Neuronal stem cell (in vitro differentiated cells): ENCODE measurements at regions not wholly inside any gene's neighbourhood (a gene's known extent, or its start where the extent isn't known, plus 50 kb on each side); places are given as distances from the start of the nearest gene placed in this dataset.

Experiments used
- DNase-seq: peaks from one replicate; pipeline ENCODE4 v3.0.0-alpha.2; 2013; ENCODE audit warnings: low spot score
- H2AFZ ChIP-seq: one replicate; pipeline ENCODE4 v1.6.1; 2013; ENCODE audit warnings: mild to moderate bottlenecking, low read length, inconsistent platforms
- H2AK5ac ChIP-seq: 2 replicates; pipeline ENCODE4 v1.6.1; 2013; ENCODE audit warnings: low read depth, mild to moderate bottlenecking, inconsistent platforms, low read length, moderate library complexity, mixed read lengths
- H2BK120ac ChIP-seq: 2 replicates; pipeline ENCODE4 v1.6.1; 2013; ENCODE audit warnings: low read depth, mild to moderate bottlenecking, inconsistent platforms, low read length, moderate library complexity, mixed read lengths
- H2BK12ac ChIP-seq: one replicate; pipeline ENCODE4 v1.6.1; 2013; ENCODE audit warnings: low read length, inconsistent platforms
- H2BK15ac ChIP-seq: 2 replicates; pipeline ENCODE4 v1.6.1; 2013; ENCODE audit warnings: mild to moderate bottlenecking, low read length, inconsistent platforms, mixed read lengths
- H2BK5ac ChIP-seq: one replicate; pipeline ENCODE4 v1.6.1; 2013; ENCODE audit warnings: inconsistent platforms, mild to moderate bottlenecking, low read length, moderate library complexity
- H3K14ac ChIP-seq: one replicate; pipeline ENCODE4 v1.6.1; 2013; ENCODE audit warnings: low read length, inconsistent platforms
- H3K18ac ChIP-seq: 2 replicates; pipeline ENCODE4 v1.6.1; 2013; ENCODE audit warnings: low read length, inconsistent platforms
- H3K23ac ChIP-seq: 2 replicates; pipeline ENCODE4 v1.6.1; 2013; ENCODE audit warnings: low read depth, mild to moderate bottlenecking, mixed read lengths, low read length, inconsistent platforms; ENCODE audit not compliant: poor library complexity
- H3K27ac ChIP-seq: replicated peaks from 3 replicates; pipeline ENCODE4 v1.5.1; 2013; ENCODE audit warnings: low read length, inconsistent platforms
- H3K27me3 ChIP-seq, 3 experiments: 2 replicates each; pipeline ENCODE4 v1.6.1; 2013; ENCODE audit warnings: low read length in 3 of 3, mild to moderate bottlenecking in 2 of 3, inconsistent platforms in 1 of 3, low read depth in 1 of 3, mixed read lengths in 1 of 3, moderate library complexity in 1 of 3; ENCODE audit not compliant: control insufficient read depth in 3 of 3, insufficient read depth in 3 of 3
- H3K36me3 ChIP-seq, 2 donors: replicated peaks in 1 of 2; 2 replicates each; pipeline ENCODE4 v1.6.1; 2013; ENCODE audit warnings: low read length in 2 of 2; ENCODE audit not compliant: control insufficient read depth in 2 of 2, insufficient read depth in 2 of 2
- H3K4ac ChIP-seq: 2 replicates; pipeline ENCODE4 v1.6.1; 2013; ENCODE audit warnings: inconsistent platforms, mild to moderate bottlenecking, low read length, moderate library complexity
- H3K4me1 ChIP-seq, 2 donors: 1 replicate in 1 of 2; 2 replicates in 1 of 2; pipeline ENCODE4 v1.6.1; 2013; ENCODE audit warnings: low read length in 2 of 2, low read depth in 1 of 2; ENCODE audit not compliant: control insufficient read depth in 2 of 2, insufficient read depth in 1 of 2
- H3K4me2 ChIP-seq: one replicate; pipeline ENCODE4 v1.6.1; 2013; ENCODE audit warnings: mild to moderate bottlenecking, low read length, inconsistent platforms; ENCODE audit not compliant: insufficient read depth, poor library complexity, severe bottlenecking
- H3K4me3 ChIP-seq, 2 donors: 2 replicates each; pipeline ENCODE4 v1.5.1; 2013; ENCODE audit warnings: low read length in 2 of 2, mild to moderate bottlenecking in 2 of 2, inconsistent platforms in 1 of 2, moderate library complexity in 1 of 2
- H3K79me1 ChIP-seq: one replicate; pipeline ENCODE4 v1.6.1; 2013; ENCODE audit warnings: low read depth, mild to moderate bottlenecking, inconsistent platforms, low read length, moderate library complexity
- H3K9ac ChIP-seq: one replicate; pipeline ENCODE4 v1.6.1; 2013; ENCODE audit warnings: mild to moderate bottlenecking, low read depth, low read length, inconsistent platforms; ENCODE audit not compliant: poor library complexity
- H3K9me3 ChIP-seq, 2 donors: replicated peaks in 1 of 2; 2 replicates each; pipeline versions ENCODE3 to v1.6.1; 2013; ENCODE audit warnings: low read length in 2 of 2, mild to moderate bottlenecking in 2 of 2, inconsistent platforms in 1 of 2, low read depth in 1 of 2, mixed read lengths in 1 of 2, moderate library complexity in 1 of 2; ENCODE audit not compliant: control insufficient read depth in 2 of 2, insufficient read depth in 1 of 2
- H4K8ac ChIP-seq: one replicate; pipeline ENCODE4 v1.6.1; 2013; ENCODE audit warnings: low read depth, mild to moderate bottlenecking, inconsistent platforms, low read length, moderate library complexity
- H4K91ac ChIP-seq: one replicate; pipeline ENCODE4 v1.6.1; 2013; ENCODE audit warnings: low read length, low read depth, mild to moderate bottlenecking, inconsistent platforms; ENCODE audit not compliant: poor library complexity
- WGBS, 2 donors: extraction: QIAGEN DNeasy Blood & Tissue Kit; methylation state at CpG; one replicate each; pipeline ENCODE4 v1.1.7; 2013; ENCODE audit warnings: missing lambda C conversion rate in 2 of 2, mixed read lengths in 1 of 2; ENCODE audit not compliant: insufficient read length in 2 of 2, insufficient replicate concordance in 1 of 2; ENCODE audit errors: extremely low coverage in 2 of 2; 5-methylcytosine and 5-hydroxymethylcytosine counted together

DNA sequence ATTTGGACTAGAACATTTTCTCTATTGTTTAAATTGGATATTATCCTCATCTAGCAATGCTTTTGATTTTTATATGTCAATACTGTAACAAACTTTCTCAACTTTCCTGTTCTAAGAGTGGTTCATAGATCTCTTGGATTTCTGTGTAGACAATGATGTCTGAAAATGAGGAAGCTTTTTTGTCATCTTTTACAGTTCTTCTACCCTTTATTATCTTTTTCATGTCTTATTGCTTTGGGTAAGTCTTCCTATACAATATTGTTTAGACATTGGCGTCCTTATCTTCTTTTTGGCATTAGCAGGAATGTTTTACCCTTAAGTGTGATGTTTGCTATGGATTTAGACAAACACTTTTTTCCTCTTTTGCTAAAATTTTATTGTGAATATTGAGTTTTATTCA is 91.5 kb upstream of the MTHFD1L start:
- H3K23ac ChIP-seq, result no peak overlapping the region
- H4K8ac ChIP-seq, result no peak overlapping the region
- no peak overlapping the region for H3K4ac ChIP-seq
- no peak overlapping the region for H2BK120ac ChIP-seq
- H3K27me3 ChIP-seq, result no peaks in the 10 kb centered on the region
- no peak overlapping the region for H3K18ac ChIP-seq
- H4K91ac ChIP-seq, result no peak overlapping the region
- H3K79me1 ChIP-seq, result peaks cover 5% of the 10 kb centered on the region
- H2BK15ac ChIP-seq, result no peak overlapping the region
- H3K4me2 ChIP-seq, result no peak overlapping the region
- H3K4me3 ChIP-seq, result no peak overlapping the region
- H2AFZ ChIP-seq, result no peak overlapping the region
- DNase-seq, result no peak
- peaks cover 2 to 40% of the 10 kb centered on the region in 2 donors for H3K9me3 ChIP-seq
- no CpG with 5 or more reads among the region's 1 CpG for WGBS, 2 donors
- peaks cover 7 to 76% of the 10 kb centered on the region in 2 donors for H3K36me3 ChIP-seq
- no peak overlapping the region for H3K9ac ChIP-seq
- no peak overlapping the region for H2AK5ac ChIP-seq
- no peak overlapping the region for H3K14ac ChIP-seq
- no peak overlapping the region for H3K27ac ChIP-seq
- no peak overlapping the region for H2BK5ac ChIP-seq
- H3K4me1 ChIP-seq, result peaks cover 9 to 11% of the 10 kb centered on the region in 2 donors
- no peak overlapping the region for H2BK12ac ChIP-seq

DNA sequence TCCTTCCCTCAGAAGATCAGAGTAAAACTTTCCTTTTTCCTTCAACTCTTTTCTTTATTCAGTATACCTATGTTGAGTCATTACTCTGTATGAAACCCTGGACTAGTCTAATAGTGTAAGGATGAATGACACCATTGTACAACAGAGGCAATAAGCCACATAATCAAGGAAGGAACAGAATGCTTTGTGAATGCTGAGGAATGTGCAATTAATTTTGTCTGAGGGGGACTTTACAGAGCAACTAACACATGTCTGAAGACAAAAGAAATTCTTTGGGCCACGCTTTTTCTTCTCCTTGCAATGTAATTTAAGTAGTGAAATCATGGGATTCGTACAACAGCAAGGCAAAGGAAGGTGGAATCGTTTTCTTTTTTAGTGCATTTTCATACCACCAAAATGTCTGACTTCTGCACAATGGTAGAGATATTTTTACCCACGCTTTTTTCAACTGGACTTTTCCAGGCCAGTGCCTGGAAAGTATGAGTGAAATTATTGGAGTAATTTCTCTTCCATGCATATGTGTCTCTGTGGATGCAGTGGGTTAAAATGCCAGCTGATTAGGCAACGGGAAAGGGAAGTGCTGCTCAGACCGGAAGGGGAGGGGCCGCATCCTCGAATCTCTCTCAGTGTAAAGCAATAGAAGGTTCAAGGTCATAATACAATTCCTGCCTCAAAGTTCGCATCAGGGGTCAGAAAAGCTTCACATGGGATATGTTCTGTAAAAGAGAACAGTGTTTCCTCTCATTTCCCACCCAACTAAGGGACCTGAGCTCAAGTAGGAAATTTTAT is 89.9 kb upstream of the MTHFD1L start:
- no peak overlapping the region for H3K23ac ChIP-seq
- H3K27me3 ChIP-seq, result no peaks in the 10 kb centered on the region
- peaks cover 5% of the 10 kb centered on the region for H3K79me1 ChIP-seq
- no peak overlapping the region for H2BK15ac ChIP-seq
- H3K4ac ChIP-seq, result no peak overlapping the region
- peak overlapping the region; percentile 85 for H3K27ac ChIP-seq
- peak; percentile 63 for DNase-seq
- H3K4me2 ChIP-seq, result peak overlapping the region; percentile 35
- peaks cover 9 to 11% of the 10 kb centered on the region in 2 donors for H3K4me1 ChIP-seq
- H3K4me3 ChIP-seq, result no peak overlapping the region
- H3K18ac ChIP-seq, result no peak overlapping the region
- peaks cover 7 to 64% of the 10 kb centered on the region in 2 donors for H3K36me3 ChIP-seq
- H2AK5ac ChIP-seq, result no peak overlapping the region
- H3K14ac ChIP-seq, result no peak overlapping the region
- H2AFZ ChIP-seq, result no peak overlapping the region
- H3K9me3 ChIP-seq, result peaks cover 2 to 35% of the 10 kb centered on the region in 2 donors
- H4K91ac ChIP-seq, result no peak overlapping the region
- no peak overlapping the region for H2BK5ac ChIP-seq
- H3K9ac ChIP-seq, result no peak overlapping the region
- WGBS, 2 donors, result no CpG with 5 or more reads among the region's 9 CpGs
- no peak overlapping the region for H2BK120ac ChIP-seq
- no peak overlapping the region for H4K8ac ChIP-seq
- H2BK12ac ChIP-seq, result no peak overlapping the region

DNA sequence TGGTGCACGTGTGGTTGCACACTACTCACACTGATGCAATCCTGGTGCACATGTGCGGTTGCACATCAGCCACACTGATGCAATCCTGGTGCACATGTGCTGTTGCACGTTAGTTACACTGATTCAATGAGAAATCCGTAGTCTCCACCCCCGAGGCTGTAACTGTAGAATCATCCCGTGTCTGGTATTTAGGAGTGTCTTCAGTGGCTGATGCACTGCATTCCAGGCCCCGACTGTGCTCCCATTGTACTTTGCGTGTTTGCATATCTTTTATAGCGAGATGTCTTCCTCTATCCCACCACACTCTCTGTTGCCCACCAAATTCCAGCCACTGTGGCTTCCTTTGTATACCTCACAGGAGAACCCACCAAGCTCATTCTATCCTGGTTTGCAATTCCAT is 87.8 kb upstream of the MTHFD1L start:
- no peak overlapping the region for H2BK5ac ChIP-seq
- H3K14ac ChIP-seq, result no peak overlapping the region
- no peak overlapping the region for H2AK5ac ChIP-seq
- H3K27ac ChIP-seq, result no peak overlapping the region
- H4K8ac ChIP-seq, result no peak overlapping the region
- no peak overlapping the region for H3K18ac ChIP-seq
- no peak overlapping the region for H2BK15ac ChIP-seq
- peaks cover 8 to 11% of the 10 kb centered on the region in 2 donors for H3K4me1 ChIP-seq
- H3K4ac ChIP-seq, result no peak overlapping the region
- H4K91ac ChIP-seq, result no peak overlapping the region
- peaks cover 7 to 52% of the 10 kb centered on the region in 2 donors for H3K36me3 ChIP-seq
- no peak overlapping the region for H2AFZ ChIP-seq
- H3K23ac ChIP-seq, result no peak overlapping the region
- H3K9ac ChIP-seq, result no peak overlapping the region
- H3K4me3 ChIP-seq, result no peak overlapping the region
- H3K79me1 ChIP-seq, result peaks cover 5% of the 10 kb centered on the region
- no peak overlapping the region for H2BK120ac ChIP-seq
- no CpG with 5 or more reads among the region's 9 CpGs for WGBS, 2 donors
- H2BK12ac ChIP-seq, result no peak overlapping the region
- peaks cover 2 to 25% of the 10 kb centered on the region in 2 donors for H3K9me3 ChIP-seq
- no peak for DNase-seq
- no peak overlapping the region for H3K4me2 ChIP-seq
- H3K27me3 ChIP-seq, result no peaks in the 10 kb centered on the region

DNA sequence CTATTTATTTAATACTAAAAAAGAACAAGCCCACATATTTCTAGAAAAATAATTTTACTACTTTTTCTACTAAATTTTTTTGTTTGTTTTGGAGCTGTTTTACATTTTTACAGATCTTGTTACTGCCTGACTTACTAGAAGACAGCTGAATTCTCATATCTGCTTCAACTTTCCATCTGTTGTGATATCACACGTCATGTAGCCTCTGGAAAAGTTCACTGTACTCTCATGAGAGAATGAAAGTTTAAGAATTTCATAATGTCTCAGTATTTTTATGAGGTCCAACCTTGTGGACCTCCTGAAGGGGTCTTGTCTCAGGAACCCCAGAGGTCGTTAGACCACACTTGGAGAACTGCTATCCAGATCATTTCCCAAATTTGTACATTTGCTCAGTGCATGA is 81.7 kb upstream of the MTHFD1L start:
- no peak overlapping the region for H3K14ac ChIP-seq
- no peak overlapping the region for H3K23ac ChIP-seq
- no peak overlapping the region for H3K27ac ChIP-seq
- no peak overlapping the region for H2BK12ac ChIP-seq
- no peak overlapping the region for H2BK5ac ChIP-seq
- H2AFZ ChIP-seq, result no peak overlapping the region
- H3K9me3 ChIP-seq, result peaks cover 2 to 11% of the 10 kb centered on the region in 2 donors
- H2AK5ac ChIP-seq, result no peak overlapping the region
- no peaks in the 10 kb centered on the region for H3K27me3 ChIP-seq
- no peak overlapping the region for H4K8ac ChIP-seq
- WGBS, 2 donors, result no CpG with 5 or more reads among the region's 2 CpGs
- H2BK15ac ChIP-seq, result no peak overlapping the region
- no peak overlapping the region for H3K9ac ChIP-seq
- no peak overlapping the region for H3K4me2 ChIP-seq
- no peak overlapping the region for H3K4me3 ChIP-seq
- peaks cover 8 to 69% of the 10 kb centered on the region in 2 donors for H3K36me3 ChIP-seq
- no peak for DNase-seq
- H4K91ac ChIP-seq, result no peak overlapping the region
- H3K79me1 ChIP-seq, result no peaks in the 10 kb centered on the region
- no peak overlapping the region for H3K4ac ChIP-seq
- no peak overlapping the region for H3K18ac ChIP-seq
- no peak overlapping the region for H2BK120ac ChIP-seq
- H3K4me1 ChIP-seq, result peaks cover 0 to 2% of the 10 kb centered on the region in 2 donors
